MG63 (cell line): ENCODE measurements at regions not wholly inside any gene's neighbourhood (a gene's known extent, or its start where the extent isn't known, plus 50 kb on each side); places are given as distances from the start of the nearest gene placed in this dataset.
"Not testable (repeated sequence)": the region's sequence is repeated elsewhere in the genome, so short reads cannot be mapped to it uniquely, and the experiment has no call there.

Experiments used
- DNase-seq: peaks from one replicate; pipeline ENCODE4 v3.0.0-alpha.2; 2020
- H3K27me3 ChIP-seq: fragments of 250-450 bp; sonication (Bioruptor Pico); 2 replicates; pipeline ENCODE4 v1.5.1; 2020; ENCODE audit warnings: mild to moderate bottlenecking, moderate library complexity
- H3K36me3 ChIP-seq: fragments of 250-450 bp; sonication (Bioruptor Pico); 2 replicates; pipeline ENCODE4 v1.5.1; 2020; ENCODE audit warnings: mild to moderate bottlenecking, moderate library complexity
- H3K4me3 ChIP-seq: fragments of 250-450 bp; sonication (Bioruptor Pico); 2 replicates; pipeline ENCODE4 v1.5.1; 2020; ENCODE audit warnings: mild to moderate bottlenecking, moderate library complexity
- H3K9me3 ChIP-seq: fragments of 250-450 bp; sonication (Bioruptor Pico); 2 replicates; pipeline ENCODE4 v1.5.1; 2020; ENCODE audit warnings: mild to moderate bottlenecking, moderate library complexity

DNA sequence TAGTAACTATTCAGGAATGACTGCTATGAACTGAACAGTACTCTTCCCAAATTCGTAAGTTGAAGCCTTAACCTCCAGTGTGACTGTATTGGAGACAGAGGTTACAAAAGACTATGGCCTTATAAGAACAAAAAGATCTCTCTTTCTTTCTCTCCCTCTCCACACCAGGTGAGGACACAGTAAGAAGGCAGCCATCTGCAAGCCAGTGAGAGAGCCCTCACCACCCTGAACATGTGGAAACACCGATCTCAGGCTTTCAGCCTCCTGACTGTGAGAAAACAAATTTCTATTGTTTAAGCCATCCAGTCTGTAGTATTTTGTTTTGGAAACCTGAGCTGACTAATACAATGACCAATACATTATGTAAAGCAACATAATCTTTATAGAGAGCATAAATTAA lies 888.9 kb downstream of the SLITRK1 start:
- H3K27me3 ChIP-seq = no peaks in the 10 kb centered on the region
- H3K9me3 ChIP-seq = peaks cover 3% of the 10 kb centered on the region; the same call in 1 of the 2 replicates
- no peaks in the 10 kb centered on the region for H3K36me3 ChIP-seq
- no peak overlapping the region for H3K4me3 ChIP-seq
- no peak for DNase-seq

DNA sequence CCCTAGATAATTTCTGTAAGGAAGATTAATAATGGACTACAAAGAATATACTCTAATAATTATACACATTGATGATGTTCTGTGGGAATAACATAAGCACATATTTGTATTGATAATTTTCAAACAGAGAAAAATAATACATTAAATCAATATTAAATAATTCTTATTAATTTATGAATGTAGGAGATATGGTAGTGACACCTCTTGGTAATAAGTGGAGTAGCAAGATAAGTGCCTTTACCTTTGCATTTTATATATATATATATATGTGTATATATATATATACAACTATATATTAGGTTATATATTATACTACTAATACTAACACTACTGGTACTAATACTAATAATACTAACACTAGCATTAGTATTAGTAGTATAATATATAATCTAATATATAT lies 905.8 kb downstream of the SLITRK1 start:
- no peaks in the 10 kb centered on the region for H3K9me3 ChIP-seq
- H3K27me3 ChIP-seq = no peaks in the 10 kb centered on the region
- no peak for DNase-seq
- H3K4me3 ChIP-seq = no peak overlapping the region
- H3K36me3 ChIP-seq = no peaks in the 10 kb centered on the region

GRCh38 chr13:82963226-82964099 lies 918.8 kb downstream of the SLITRK1 start:
- Histone ChIP-seq H3K27me3 (no peaks in the 10 kb centered on the region), H3K4me3 (no peak overlapping the region), H3K9me3 (no peaks in the 10 kb centered on the region), H3K36me3 (no peaks in the 10 kb centered on the region)
- no peak for DNase-seq

- Histone ChIP-seq H3K36me3 (no peaks in the 10 kb centered on the region), H3K9me3 (no peaks in the 10 kb centered on the region), H3K27me3 (no peaks in the 10 kb centered on the region), H3K4me3 (no peak overlapping the region)
- no peak for DNase-seq
Measured at GRCh38 chr13:82962397-82962796, 919.9 kb downstream of the SLITRK1 start.

- no peak overlapping the region for H3K4me3 ChIP-seq
- DNase-seq = no peak
Measured at GRCh38 chr13:82961757-82962156, 920.5 kb downstream of the SLITRK1 start.

DNA sequence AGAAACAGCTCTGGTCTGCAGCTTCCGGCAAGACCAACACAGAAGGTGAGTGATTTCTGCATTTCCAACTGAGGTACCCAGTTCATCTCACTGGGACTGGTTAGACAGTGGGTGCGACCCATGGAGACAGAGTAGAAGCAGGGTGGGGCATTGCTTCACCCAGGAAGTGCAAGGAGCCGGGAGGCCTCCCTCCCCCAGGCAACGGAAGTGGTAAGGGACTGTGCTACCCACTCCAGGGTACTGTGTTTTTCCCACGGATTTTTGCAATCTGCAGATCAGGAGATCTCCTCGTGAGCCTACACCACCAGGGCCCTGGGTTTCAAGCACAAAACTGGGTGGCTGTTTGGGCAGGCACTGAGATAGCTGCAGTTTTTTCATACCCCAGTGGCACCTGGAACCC lies 929.9 kb downstream of the SLITRK1 start:
- not testable (repeated sequence) for H3K27me3 ChIP-seq, DNase-seq, H3K36me3 ChIP-seq, H3K9me3 ChIP-seq, H3K4me3 ChIP-seq

More at GRCh38 chr13:82961757-82962156, 920.5 kb downstream of the SLITRK1 start:
- no peaks in the 10 kb centered on the region for H3K27me3 ChIP-seq
- no peaks in the 10 kb centered on the region for H3K36me3 ChIP-seq
- no peaks in the 10 kb centered on the region for H3K9me3 ChIP-seq

- Histone ChIP-seq H3K4me3 (no peak overlapping the region), H3K36me3 (no peaks in the 10 kb centered on the region), H3K9me3 (no peaks in the 10 kb centered on the region; the same call in none of the 2 replicates), H3K27me3 (no peaks in the 10 kb centered on the region)
- DNase-seq = no peak
Measured at GRCh38 chr13:82947683-82948082, 934.6 kb downstream of the SLITRK1 start.

GRCh38 chr13:82947191-82947621 lies 935.1 kb downstream of the SLITRK1 start:
- DNase-seq = no peak
- no peak overlapping the region for H3K4me3 ChIP-seq

GRCh38 chr13:82938644-82939043 lies 943.6 kb downstream of the SLITRK1 start:
- no peak for DNase-seq
- Histone ChIP-seq H3K9me3 (no peaks in the 10 kb centered on the region), H3K36me3 (no peaks in the 10 kb centered on the region), H3K4me3 (no peak overlapping the region), H3K27me3 (no peaks in the 10 kb centered on the region)

More at GRCh38 chr13:82947191-82947621, 935.1 kb downstream of the SLITRK1 start:
- Histone ChIP-seq H3K9me3 (no peaks in the 10 kb centered on the region; the same call in none of the 2 replicates), H3K36me3 (no peaks in the 10 kb centered on the region), H3K27me3 (no peaks in the 10 kb centered on the region)

GRCh38 chr13:82934000-82934399 lies 948.3 kb downstream of the SLITRK1 start:
- no peak for DNase-seq
- Histone ChIP-seq H3K4me3 (no peak overlapping the region), H3K36me3 (no peaks in the 10 kb centered on the region), H3K27me3 (no peaks in the 10 kb centered on the region), H3K9me3 (no peaks in the 10 kb centered on the region)

GRCh38 chr13:82925114-82925513 lies 957.2 kb downstream of the SLITRK1 start:
- no peak for DNase-seq
- H3K9me3 ChIP-seq = peaks cover 2% of the 10 kb centered on the region; the same call in 1 of the 2 replicates
- no peaks in the 10 kb centered on the region for H3K36me3 ChIP-seq
- no peak overlapping the region for H3K4me3 ChIP-seq
- H3K27me3 ChIP-seq = no peaks in the 10 kb centered on the region

GRCh38 chr13:82917984-82918383 lies 964.3 kb downstream of the SLITRK1 start:
- H3K4me3 ChIP-seq = no peak overlapping the region
- DNase-seq = no peak
- H3K36me3 ChIP-seq = no peaks in the 10 kb centered on the region
- no peaks in the 10 kb centered on the region for H3K27me3 ChIP-seq
- no peaks in the 10 kb centered on the region for H3K9me3 ChIP-seq

GRCh38 chr13:82912564-82912963 lies 969.7 kb downstream of the SLITRK1 start:
- no peak for DNase-seq
- Histone ChIP-seq H3K36me3 (no peaks in the 10 kb centered on the region), H3K4me3 (no peak overlapping the region), H3K9me3 (no peaks in the 10 kb centered on the region), H3K27me3 (no peaks in the 10 kb centered on the region)

DNA sequence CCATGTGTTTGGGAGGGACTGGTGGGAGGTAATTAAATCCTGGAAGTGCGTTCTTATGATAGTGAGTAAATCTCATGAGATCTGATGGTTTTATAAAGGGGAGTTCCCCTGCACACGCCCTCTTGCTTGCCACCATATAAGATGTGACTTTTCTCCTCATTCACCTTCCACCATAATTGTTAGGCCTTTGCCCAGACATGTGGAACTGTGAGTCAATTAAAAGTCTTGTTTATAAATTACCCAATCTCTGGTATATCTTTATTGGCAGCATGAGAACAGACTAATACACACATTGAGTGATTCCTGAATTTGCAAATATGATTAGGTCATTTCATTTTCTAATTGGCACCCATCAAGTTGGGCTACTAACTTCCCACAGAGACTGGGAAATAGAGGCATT lies 977.2 kb downstream of the SLITRK1 start:
- H3K4me3 ChIP-seq = no peak overlapping the region
- no peaks in the 10 kb centered on the region for H3K9me3 ChIP-seq
- no peak for DNase-seq
- no peaks in the 10 kb centered on the region for H3K36me3 ChIP-seq
- no peaks in the 10 kb centered on the region for H3K27me3 ChIP-seq

GRCh38 chr13:82900453-82900852 lies 981.8 kb downstream of the SLITRK1 start:
- H3K27me3 ChIP-seq = no peaks in the 10 kb centered on the region
- no peak overlapping the region for H3K4me3 ChIP-seq
- no peaks in the 10 kb centered on the region for H3K36me3 ChIP-seq
- DNase-seq = no peak
- H3K9me3 ChIP-seq = no peaks in the 10 kb centered on the region

GRCh38 chr13:82898586-82898985 lies 983.7 kb downstream of the SLITRK1 start:
- H3K27me3 ChIP-seq = no peaks in the 10 kb centered on the region
- H3K9me3 ChIP-seq = no peaks in the 10 kb centered on the region
- no peak for DNase-seq
- no peak overlapping the region for H3K4me3 ChIP-seq
- no peaks in the 10 kb centered on the region for H3K36me3 ChIP-seq

DNA sequence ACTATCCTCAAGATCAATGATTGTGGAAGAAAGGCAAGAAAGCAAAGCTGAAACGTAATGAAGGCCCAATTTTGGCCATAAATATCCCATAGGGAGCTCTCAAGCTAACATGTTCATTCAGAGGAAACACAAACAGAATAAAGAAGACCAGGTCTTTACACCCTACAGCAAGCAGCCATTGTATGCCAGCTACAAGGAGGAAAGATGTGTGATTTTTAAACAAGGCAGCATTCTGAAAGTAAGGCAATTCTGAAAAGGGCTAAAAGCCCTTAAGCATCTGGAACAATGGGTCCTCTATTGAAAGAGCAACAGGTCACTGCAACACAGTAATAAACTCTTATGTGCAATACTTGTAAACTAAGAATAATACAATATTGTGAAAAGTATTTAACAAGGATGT lies 1002.4 kb downstream of the SLITRK1 start:
- Histone ChIP-seq H3K27me3 (no peaks in the 10 kb centered on the region), H3K36me3 (no peaks in the 10 kb centered on the region), H3K4me3 (no peak overlapping the region), H3K9me3 (no peaks in the 10 kb centered on the region)
- no peak for DNase-seq

GRCh38 chr13:82878536-82878935 lies 1003.7 kb downstream of the SLITRK1 start:
- Histone ChIP-seq H3K9me3 (no peaks in the 10 kb centered on the region), H3K36me3 (no peaks in the 10 kb centered on the region), H3K4me3 (no peak overlapping the region), H3K27me3 (no peaks in the 10 kb centered on the region)
- no peak for DNase-seq
